ENCODE measurements at regions not wholly inside any gene's neighbourhood (a gene's known extent, or its start where the extent isn't known, plus 50 kb on each side); places are given as distances from the start of the nearest gene placed in this dataset.

DNA sequence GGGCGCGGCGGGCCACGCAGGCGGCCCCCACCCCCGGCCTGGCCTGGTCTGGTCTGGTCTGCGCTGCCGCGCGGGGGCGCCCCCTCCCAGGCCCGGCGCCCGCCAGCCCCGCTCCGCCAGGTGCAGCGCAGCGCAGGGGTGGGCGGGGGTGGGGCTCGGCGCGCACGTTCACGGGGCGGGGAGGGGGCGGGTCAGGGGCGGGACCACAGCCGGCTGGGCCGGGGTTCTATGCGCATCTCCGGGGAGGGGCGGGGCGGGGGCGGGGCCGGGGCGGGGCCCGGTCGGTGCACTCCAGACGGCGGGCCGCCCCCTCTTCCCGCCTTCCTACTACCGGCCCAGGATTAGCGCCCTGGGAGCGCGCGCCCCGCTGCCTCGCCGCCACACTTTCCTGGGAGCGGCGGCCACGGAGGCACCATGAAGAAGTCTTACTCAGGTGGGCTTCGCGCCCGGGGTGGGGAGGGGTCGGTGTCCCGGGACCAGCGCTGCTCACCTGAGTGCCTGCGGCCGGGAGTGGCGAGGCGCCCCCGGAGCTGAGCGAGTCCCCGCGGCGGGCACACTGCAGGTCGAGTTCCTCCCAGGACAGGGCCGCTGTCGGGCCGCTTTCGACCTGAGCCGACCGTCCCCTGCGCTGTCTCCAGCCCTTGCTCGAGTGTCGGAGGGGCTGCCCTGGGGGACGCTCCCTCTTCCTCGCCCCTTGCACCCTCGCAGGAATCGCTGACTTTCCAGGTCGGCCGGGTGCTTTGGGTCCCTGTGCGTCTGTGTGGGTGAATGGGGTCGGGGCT, 140.5 kb downstream of the SEC14L1 start (continued):
- TF ChIP-seq VEZF1 (CRISPR knock-in tag; IDR thresholded peaks at IDR 0.05), result peak; percentile 87
- TF ChIP-seq KDM5B (IDR thresholded peaks at IDR 0.05; ENCODE audit: insufficient replicate concordance, low read depth, low read length), result peak; percentile 48
- peak; percentile 71; the same call in 1 of the 2 replicates for TF ChIP-seq ZBTB7A (IDR thresholded peaks at IDR 0.05; ENCODE audit: borderline replicate concordance, control insufficient read depth, low read depth, low read length)
- peak; percentile 22; the same call in 1 of the 2 replicates for TF ChIP-seq MAX (CRISPR knock-in tag; IDR thresholded peaks at IDR 0.05)
- TF ChIP-seq FIP1L1 (IDR thresholded peaks at IDR 0.05; ENCODE audit: low read depth, low read length, poor library complexity, severe bottlenecking), result peak; percentile 27
- peak; percentile 47; the same call in 1 of the 2 replicates for TF ChIP-seq POLR2G (IDR thresholded peaks at IDR 0.05; ENCODE audit: low read depth, low read length)
- peak; percentile 74 for TF ChIP-seq CXXC5 (CRISPR knock-in tag; IDR thresholded peaks at IDR 0.05)
- peak; percentile 78 for TF ChIP-seq SP1 (CRISPR knock-in tag; IDR thresholded peaks at IDR 0.05)
- TF ChIP-seq ZNF217 (CRISPR knock-in tag; IDR thresholded peaks at IDR 0.05), result no peak
- TF ChIP-seq RBFOX2 (IDR thresholded peaks at IDR 0.05; ENCODE audit: low read depth, low read length), result peak; percentile 48
- no peak for TF ChIP-seq ID3 (CRISPR knock-in tag; IDR thresholded peaks at IDR 0.05)
- 0 out of 2 replicates have a peak, but pooled peaks have one; percentile 2 for TF ChIP-seq ID3 (tag; IDR thresholded peaks at IDR 0.05)
- TF ChIP-seq MAZ (CRISPR knock-in tag; conservative IDR thresholded peaks at IDR 0.05 in 1 of 2, IDR thresholded peaks at IDR 0.05 in 1 of 2), result peak; percentile 20 to 69; a peak in 3 of 4 replicates
- TF ChIP-seq, protein P1, sequence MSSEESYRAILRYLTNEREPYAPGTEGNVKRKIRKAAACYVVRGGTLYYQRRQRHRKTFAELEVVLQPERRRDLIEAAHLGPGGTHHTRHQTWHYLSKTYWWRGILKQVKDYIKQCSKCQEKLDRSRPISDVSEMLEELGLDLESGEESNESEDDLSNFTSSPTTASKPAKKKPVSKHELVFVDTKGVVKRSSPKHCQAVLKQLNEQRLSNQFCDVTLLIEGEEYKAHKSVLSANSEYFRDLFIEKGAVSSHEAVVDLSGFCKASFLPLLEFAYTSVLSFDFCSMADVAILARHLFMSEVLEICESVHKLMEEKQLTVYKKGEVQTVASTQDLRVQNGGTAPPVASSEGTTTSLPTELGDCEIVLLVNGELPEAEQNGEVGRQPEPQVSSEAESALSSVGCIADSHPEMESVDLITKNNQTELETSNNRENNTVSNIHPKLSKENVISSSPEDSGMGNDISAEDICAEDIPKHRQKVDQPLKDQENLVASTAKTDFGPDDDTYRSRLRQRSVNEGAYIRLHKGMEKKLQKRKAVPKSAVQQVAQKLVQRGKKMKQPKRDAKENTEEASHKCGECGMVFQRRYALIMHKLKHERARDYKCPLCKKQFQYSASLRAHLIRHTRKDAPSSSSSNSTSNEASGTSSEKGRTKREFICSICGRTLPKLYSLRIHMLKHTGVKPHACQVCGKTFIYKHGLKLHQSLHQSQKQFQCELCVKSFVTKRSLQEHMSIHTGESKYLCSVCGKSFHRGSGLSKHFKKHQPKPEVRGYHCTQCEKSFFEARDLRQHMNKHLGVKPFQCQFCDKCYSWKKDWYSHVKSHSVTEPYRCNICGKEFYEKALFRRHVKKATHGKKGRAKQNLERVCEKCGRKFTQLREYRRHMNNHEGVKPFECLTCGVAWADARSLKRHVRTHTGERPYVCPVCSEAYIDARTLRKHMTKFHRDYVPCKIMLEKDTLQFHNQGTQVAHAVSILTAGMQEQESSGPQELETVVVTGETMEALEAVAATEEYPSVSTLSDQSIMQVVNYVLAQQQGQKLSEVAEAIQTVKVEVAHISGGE (CRISPR knock-in tag; IDR thresholded peaks at IDR 0.05), result no peak
- TF ChIP-seq ELK3 (CRISPR knock-in tag; IDR thresholded peaks at IDR 0.05), result no peak
- TF ChIP-seq JUN (IDR thresholded peaks at IDR 0.05; ENCODE audit: borderline replicate concordance, low read depth, low read length), result no peak
- TF ChIP-seq JUN (CRISPR knock-in tag; IDR thresholded peaks at IDR 0.05; ENCODE audit: borderline replicate concordance), result 0 out of 2 replicates have a peak, but pooled peaks have one; percentile 43
